Neuron (in vitro differentiated cells): ENCODE measurements at regions not wholly inside any gene's neighbourhood (a gene's known extent, or its start where the extent isn't known, plus 50 kb on each side); places are given as distances from the start of the nearest gene placed in this dataset.

Experiments
- H2AFZ ChIP-seq: one replicate; pipeline ENCODE4 v1.6.1; 2013; ENCODE audit warnings: low read depth, mild to moderate bottlenecking, inconsistent platforms, low read length, moderate library complexity
- H3K27me3 ChIP-seq: one replicate; pipeline ENCODE4 v1.6.1; 2013; ENCODE audit warnings: low read length; ENCODE audit not compliant: insufficient read depth
- H3K36me3 ChIP-seq: one replicate; pipeline ENCODE4 v1.6.1; 2013; ENCODE audit warnings: low read length; ENCODE audit not compliant: insufficient read depth
- H3K4me1 ChIP-seq: one replicate; pipeline ENCODE4 v1.6.1; 2013; ENCODE audit warnings: low read length; ENCODE audit not compliant: insufficient read depth
- H3K4me3 ChIP-seq: 2 replicates; pipeline ENCODE4 v1.5.1; 2013; ENCODE audit warnings: mild to moderate bottlenecking, low read length, moderate library complexity
- H3K9me3 ChIP-seq: one replicate; pipeline ENCODE4 v1.6.1; 2013; ENCODE audit warnings: low read length

- Histone ChIP-seq H2AFZ (no peak overlapping the region), H3K27me3 (peaks cover 4% of the 10 kb centered on the region), H3K9me3 (peaks cover 2% of the 10 kb centered on the region), H3K36me3 (no peaks in the 10 kb centered on the region), H3K4me3 (no peak overlapping the region), H3K4me1 (no peaks in the 10 kb centered on the region)
Observed at GRCh38 chr21:39097981-39098380, 85.3 kb downstream of the PSMG1 start.

- H2AFZ ChIP-seq = no peak overlapping the region
- no peak overlapping the region for H3K4me3 ChIP-seq
- H3K9me3 ChIP-seq = peaks cover 2% of the 10 kb centered on the region
- no peaks in the 10 kb centered on the region for H3K4me1 ChIP-seq
- H3K27me3 ChIP-seq = peaks cover 3% of the 10 kb centered on the region
- no peaks in the 10 kb centered on the region for H3K36me3 ChIP-seq
Observed at GRCh38 chr21:39097335-39097861, 85.9 kb downstream of the PSMG1 start.

- Histone ChIP-seq H2AFZ (no peak overlapping the region), H3K4me3 (no peak overlapping the region), H3K36me3 (no peaks in the 10 kb centered on the region), H3K27me3 (peaks cover 3% of the 10 kb centered on the region), H3K9me3 (peaks cover 2% of the 10 kb centered on the region), H3K4me1 (no peaks in the 10 kb centered on the region)
Observed at GRCh38 chr21:39096754-39097153, 86.5 kb downstream of the PSMG1 start.

- Histone ChIP-seq H2AFZ (no peak overlapping the region), H3K9me3 (peaks cover 2% of the 10 kb centered on the region), H3K4me3 (no peak overlapping the region), H3K4me1 (no peaks in the 10 kb centered on the region), H3K36me3 (no peaks in the 10 kb centered on the region), H3K27me3 (peaks cover 3% of the 10 kb centered on the region)
Observed at GRCh38 chr21:39095681-39096080, 87.6 kb downstream of the PSMG1 start.

GRCh38 chr21:39094847-39095579 is 88.2 kb downstream of the PSMG1 start:
- H3K4me3 ChIP-seq = no peak overlapping the region
- H3K4me1 ChIP-seq = no peaks in the 10 kb centered on the region
- H3K36me3 ChIP-seq = no peaks in the 10 kb centered on the region
- peaks cover 3% of the 10 kb centered on the region for H3K27me3 ChIP-seq
- H3K9me3 ChIP-seq = no peaks in the 10 kb centered on the region
- no peak overlapping the region for H2AFZ ChIP-seq

- no peaks in the 10 kb centered on the region for H3K9me3 ChIP-seq
- H3K27me3 ChIP-seq = peaks cover 3% of the 10 kb centered on the region
- H2AFZ ChIP-seq = no peak overlapping the region
- no peak overlapping the region for H3K4me3 ChIP-seq
- H3K36me3 ChIP-seq = no peaks in the 10 kb centered on the region
- no peaks in the 10 kb centered on the region for H3K4me1 ChIP-seq
Observed at GRCh38 chr21:39094087-39094780, 89.0 kb downstream of the PSMG1 start.

- Histone ChIP-seq H3K4me1 (no peaks in the 10 kb centered on the region), H3K36me3 (no peaks in the 10 kb centered on the region), H3K27me3 (peaks cover 3% of the 10 kb centered on the region), H3K4me3 (no peak overlapping the region), H2AFZ (no peak overlapping the region), H3K9me3 (peaks cover 2% of the 10 kb centered on the region)
Observed at GRCh38 chr21:39093526-39093925, 89.7 kb downstream of the PSMG1 start.

- no peak overlapping the region for H3K4me3 ChIP-seq
- H3K36me3 ChIP-seq = no peaks in the 10 kb centered on the region
- H3K27me3 ChIP-seq = peaks cover 3% of the 10 kb centered on the region
- no peaks in the 10 kb centered on the region for H3K4me1 ChIP-seq
- peaks cover 2% of the 10 kb centered on the region for H3K9me3 ChIP-seq
- no peak overlapping the region for H2AFZ ChIP-seq
Observed at GRCh38 chr21:39088831-39089380, 94.3 kb downstream of the PSMG1 start.

GRCh38 chr21:39088031-39088370 is 95.2 kb downstream of the PSMG1 start:
- Histone ChIP-seq H3K4me1 (no peaks in the 10 kb centered on the region), H3K27me3 (peaks cover 3% of the 10 kb centered on the region), H3K9me3 (peaks cover 2% of the 10 kb centered on the region), H2AFZ (no peak overlapping the region), H3K4me3 (no peak overlapping the region), H3K36me3 (no peaks in the 10 kb centered on the region)

- peaks cover 3% of the 10 kb centered on the region for H3K27me3 ChIP-seq
- H3K4me3 ChIP-seq = no peak overlapping the region
- H2AFZ ChIP-seq = no peak overlapping the region
- H3K9me3 ChIP-seq = peaks cover 2% of the 10 kb centered on the region
- H3K36me3 ChIP-seq = no peaks in the 10 kb centered on the region
- no peaks in the 10 kb centered on the region for H3K4me1 ChIP-seq
Observed at GRCh38 chr21:39087238-39088030, 95.8 kb downstream of the PSMG1 start.

- peaks cover 2% of the 10 kb centered on the region for H3K9me3 ChIP-seq
Observed at GRCh38 chr21:39086547-39086946, 96.7 kb downstream of the PSMG1 start.

GRCh38 chr21:39085843-39086405 is 97.3 kb downstream of the PSMG1 start:
- Histone ChIP-seq H2AFZ (no peak overlapping the region), H3K4me1 (no peaks in the 10 kb centered on the region), H3K27me3 (peaks cover 3% of the 10 kb centered on the region), H3K4me3 (no peak overlapping the region), H3K9me3 (peaks cover 2% of the 10 kb centered on the region), H3K36me3 (no peaks in the 10 kb centered on the region)

More at GRCh38 chr21:39086547-39086946, 96.7 kb downstream of the PSMG1 start:
- Histone ChIP-seq H3K27me3 (peaks cover 3% of the 10 kb centered on the region), H3K36me3 (no peaks in the 10 kb centered on the region), H3K4me3 (no peak overlapping the region), H3K4me1 (no peaks in the 10 kb centered on the region), H2AFZ (no peak overlapping the region)
